ENCODE measurements at regions not wholly inside any gene's neighbourhood (a gene's known extent, or its start where the extent isn't known, plus 50 kb on each side); places are given as distances from the start of the nearest gene placed in this dataset.

DNA sequence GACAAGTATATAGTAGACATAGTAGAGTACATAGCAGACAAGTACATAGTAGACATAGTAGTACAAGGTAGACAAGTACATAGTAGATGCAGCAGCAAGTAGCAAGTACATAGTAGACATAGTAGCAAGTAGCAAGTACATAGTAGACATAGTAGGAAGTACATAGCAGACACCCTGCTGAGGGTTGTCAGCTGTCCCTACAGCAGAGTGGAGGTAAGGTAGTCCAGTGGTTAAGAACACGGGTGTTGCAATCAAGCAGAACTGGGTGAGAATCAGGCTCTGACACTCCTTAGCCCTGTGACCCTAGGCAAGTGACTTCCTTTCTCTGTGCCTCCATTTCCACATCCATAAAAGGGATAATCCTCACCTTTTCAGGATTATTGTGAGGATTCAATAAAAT lies 94.7 kb downstream of the NOG start:
- TF ChIP-seq EP300 (IDR thresholded peaks at IDR 0.05) (no peak), POLR2A (IDR thresholded peaks at IDR 0.05) (no peak)
- TF ChIP-seq, protein P1, sequence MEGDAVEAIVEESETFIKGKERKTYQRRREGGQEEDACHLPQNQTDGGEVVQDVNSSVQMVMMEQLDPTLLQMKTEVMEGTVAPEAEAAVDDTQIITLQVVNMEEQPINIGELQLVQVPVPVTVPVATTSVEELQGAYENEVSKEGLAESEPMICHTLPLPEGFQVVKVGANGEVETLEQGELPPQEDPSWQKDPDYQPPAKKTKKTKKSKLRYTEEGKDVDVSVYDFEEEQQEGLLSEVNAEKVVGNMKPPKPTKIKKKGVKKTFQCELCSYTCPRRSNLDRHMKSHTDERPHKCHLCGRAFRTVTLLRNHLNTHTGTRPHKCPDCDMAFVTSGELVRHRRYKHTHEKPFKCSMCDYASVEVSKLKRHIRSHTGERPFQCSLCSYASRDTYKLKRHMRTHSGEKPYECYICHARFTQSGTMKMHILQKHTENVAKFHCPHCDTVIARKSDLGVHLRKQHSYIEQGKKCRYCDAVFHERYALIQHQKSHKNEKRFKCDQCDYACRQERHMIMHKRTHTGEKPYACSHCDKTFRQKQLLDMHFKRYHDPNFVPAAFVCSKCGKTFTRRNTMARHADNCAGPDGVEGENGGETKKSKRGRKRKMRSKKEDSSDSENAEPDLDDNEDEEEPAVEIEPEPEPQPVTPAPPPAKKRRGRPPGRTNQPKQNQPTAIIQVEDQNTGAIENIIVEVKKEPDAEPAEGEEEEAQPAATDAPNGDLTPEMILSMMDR (IDR thresholded peaks at IDR 0.05), result no peak

Data from sigmoid colon (tissue), 4 donors.